Cardiac muscle cell (in vitro differentiated cells and primary cell): ENCODE measurements at regions not wholly inside any gene's neighbourhood (a gene's known extent, or its start where the extent isn't known, plus 50 kb on each side); places are given as distances from the start of the nearest gene placed in this dataset.

Source experiments
- DNase-seq, 2 donors: peaks; one replicate each; pipeline versions ENCODE4 v3.0.0 to v3.0.0-alpha.2; 2010 to 2017; ENCODE audit warnings: low read depth in 1 of 2, low spot score in 1 of 2
- H3K27ac ChIP-seq: fragments of 200-600 bp; sonication (generic); 2 replicates; pipeline ENCODE4 v1.5.1; 2016
- H3K27me3 ChIP-seq: fragments of 200-600 bp; sonication (generic); 2 replicates; pipeline ENCODE4 v1.6.0; 2016; ENCODE audit warnings: control low read depth
- H3K36me3 ChIP-seq: fragments of 200-600 bp; sonication (generic); 2 replicates; pipeline ENCODE4 v1.5.1; 2016; ENCODE audit warnings: control low read depth
- H3K4me1 ChIP-seq: fragments of 200-600 bp; sonication (generic); 2 replicates; pipeline ENCODE4 v1.8.1; 2017; ENCODE audit warnings: low read depth, mild to moderate bottlenecking, mixed run types
- H3K4me3 ChIP-seq: fragments of 200-600 bp; sonication (generic); 2 replicates; pipeline ENCODE4 v1.5.1; 2016; ENCODE audit warnings: mild to moderate bottlenecking
- H3K9me3 ChIP-seq: fragments of 200-600 bp; sonication (generic); 2 replicates; pipeline ENCODE4 v1.5.1; 2017; ENCODE audit warnings: low read depth, mild to moderate bottlenecking, control low read depth
- CTCF ChIP-seq: IDR thresholded peaks from 2 replicates; pipeline ENCODE4 v1.5.1; 2012; ENCODE audit warnings: low read depth, mild to moderate bottlenecking, low read length

- no peak for TF ChIP-seq CTCF
- Histone ChIP-seq H3K4me1 (no peaks in the 10 kb centered on the region), H3K27me3 (no peaks in the 10 kb centered on the region), H3K4me3 (no peak overlapping the region), H3K27ac (no peak overlapping the region), H3K36me3 (no peaks in the 10 kb centered on the region), H3K9me3 (no peaks in the 10 kb centered on the region)
- DNase-seq = peak in 1 of 2 donors; percentile 98
These were observed 75.6 kb upstream of the CACNA2D3 start for GRCh38 chr3:54046641-54047214.

DNA sequence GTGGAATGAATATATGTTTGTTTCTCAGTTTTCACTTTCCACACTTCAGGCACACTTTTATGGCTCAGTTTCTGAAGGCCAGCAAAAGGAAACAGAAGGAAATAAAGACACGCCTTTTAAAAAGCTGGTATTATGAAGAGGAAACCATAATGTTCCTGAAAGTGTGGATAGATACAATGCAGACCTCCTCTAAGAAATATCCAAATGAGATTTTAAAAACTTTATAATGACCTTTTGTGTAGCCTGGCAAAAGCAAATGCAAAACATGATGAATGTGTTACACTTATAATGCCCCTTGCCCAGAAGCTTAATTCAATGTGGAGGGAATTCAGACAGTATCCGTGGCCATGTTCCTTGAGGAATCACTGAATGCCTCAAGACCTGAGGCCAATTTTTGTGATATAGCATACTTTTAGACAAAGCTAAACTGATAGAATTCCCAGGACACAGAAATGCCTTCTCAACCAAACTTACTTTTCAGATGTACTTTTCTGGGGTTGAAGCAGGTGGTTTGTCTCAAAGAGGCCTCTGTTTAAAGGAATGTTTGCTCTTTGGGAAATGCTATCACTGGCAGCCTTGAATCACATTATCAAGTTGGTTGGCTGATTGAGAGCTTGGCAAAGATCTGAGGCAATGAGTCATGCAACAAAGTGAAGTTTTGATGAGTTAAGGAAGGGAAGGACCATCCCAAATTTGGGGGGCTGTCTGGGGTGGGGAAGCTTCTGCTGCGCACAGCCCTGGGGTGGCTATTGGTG, 77.1 kb upstream of the CACNA2D3 start:
- H3K27me3 ChIP-seq = no peaks in the 10 kb centered on the region
- no peak overlapping the region for H3K27ac ChIP-seq
- H3K9me3 ChIP-seq = no peaks in the 10 kb centered on the region
- no peaks in the 10 kb centered on the region for H3K4me1 ChIP-seq
- H3K4me3 ChIP-seq = no peak overlapping the region
- peak in 1 of 2 donors; percentile 63 for DNase-seq
- H3K36me3 ChIP-seq = no peaks in the 10 kb centered on the region
- no peak for TF ChIP-seq CTCF

GRCh38 chr3:54042259-54042823, 80.0 kb upstream of the CACNA2D3 start:
- Histone ChIP-seq H3K36me3 (no peaks in the 10 kb centered on the region), H3K9me3 (no peaks in the 10 kb centered on the region), H3K4me3 (no peak overlapping the region), H3K27me3 (no peaks in the 10 kb centered on the region), H3K4me1 (no peaks in the 10 kb centered on the region), H3K27ac (no peak overlapping the region)
- no peak for TF ChIP-seq CTCF
- DNase-seq = no peak

GRCh38 chr3:54040476-54040875, 81.9 kb upstream of the CACNA2D3 start:
- TF ChIP-seq CTCF = no peak
- Histone ChIP-seq H3K36me3 (no peaks in the 10 kb centered on the region), H3K9me3 (no peaks in the 10 kb centered on the region), H3K27ac (no peak overlapping the region), H3K4me3 (no peak overlapping the region), H3K4me1 (no peaks in the 10 kb centered on the region), H3K27me3 (no peaks in the 10 kb centered on the region)
- no peak for DNase-seq

GRCh38 chr3:54038391-54038790, 84.0 kb upstream of the CACNA2D3 start:
- Histone ChIP-seq H3K27me3 (no peaks in the 10 kb centered on the region), H3K4me1 (no peaks in the 10 kb centered on the region), H3K36me3 (no peaks in the 10 kb centered on the region), H3K9me3 (no peaks in the 10 kb centered on the region), H3K4me3 (no peak overlapping the region), H3K27ac (no peak overlapping the region)
- no peak for TF ChIP-seq CTCF
- no peak for DNase-seq
